ENCODE measurements at regions not wholly inside any gene's neighbourhood (a gene's known extent, or its start where the extent isn't known, plus 50 kb on each side); places are given as distances from the start of the nearest gene placed in this dataset.

- DNase-seq (ENCODE audit: low read depth), result peak; percentile 19
Measured at GRCh38 chr17:70230850-70231640, 61.7 kb downstream of the KCNJ2 start.

- DNase-seq (ENCODE audit: low read depth), result no peak
Measured at GRCh38 chr17:70232466-70232865, 63.1 kb downstream of the KCNJ2 start.

- no peak for DNase-seq (ENCODE audit: low read depth)
Measured at GRCh38 chr17:70235252-70235651, 65.9 kb downstream of the KCNJ2 start.

GRCh38 chr17:70238228-70238627 lies 68.9 kb downstream of the KCNJ2 start:
- no peak for DNase-seq (ENCODE audit: low read depth)

GRCh38 chr17:70238646-70239045 lies 69.3 kb downstream of the KCNJ2 start:
- DNase-seq (ENCODE audit: low read depth), result no peak

- no peak for DNase-seq (ENCODE audit: low read depth)
Measured at GRCh38 chr17:70239391-70239826, 70.1 kb downstream of the KCNJ2 start.

- no peak for DNase-seq (ENCODE audit: low read depth)
Measured at GRCh38 chr17:70241071-70241470, 71.7 kb downstream of the KCNJ2 start.

- peak; percentile 52 for DNase-seq (ENCODE audit: low read depth)
Measured at GRCh38 chr17:70242781-70243437, 73.6 kb downstream of the KCNJ2 start.

GRCh38 chr17:70251706-70252105 lies 82.4 kb downstream of the KCNJ2 start:
- DNase-seq (ENCODE audit: low read depth), result peak; percentile 13

GRCh38 chr17:70254735-70255460 lies 85.6 kb downstream of the KCNJ2 start:
- DNase-seq (ENCODE audit: low read depth), result peak; percentile 57

- no peak for DNase-seq (ENCODE audit: low read depth)
Measured at GRCh38 chr17:70256751-70257150, 87.4 kb downstream of the KCNJ2 start.

GRCh38 chr17:70258465-70258864 lies 89.1 kb downstream of the KCNJ2 start:
- DNase-seq (ENCODE audit: low read depth), result no peak

- DNase-seq (ENCODE audit: low read depth), result no peak
Measured at GRCh38 chr17:70259400-70259799, 90.1 kb downstream of the KCNJ2 start.

- no peak for DNase-seq (ENCODE audit: low read depth)
Measured at GRCh38 chr17:70261170-70261569, 91.8 kb downstream of the KCNJ2 start.

- DNase-seq (ENCODE audit: low read depth), result no peak
Measured at GRCh38 chr17:70265471-70265870, 96.1 kb downstream of the KCNJ2 start.

GRCh38 chr17:70266394-70266793 lies 97.1 kb downstream of the KCNJ2 start:
- no peak for DNase-seq (ENCODE audit: low read depth)

- no peak for DNase-seq (ENCODE audit: low read depth)
Measured at GRCh38 chr17:70268383-70268782, 99.1 kb downstream of the KCNJ2 start.

GRCh38 chr17:70270554-70270953 lies 101.2 kb downstream of the KCNJ2 start:
- no peak for DNase-seq (ENCODE audit: low read depth)

- no peak for DNase-seq (ENCODE audit: low read depth)
Measured at GRCh38 chr17:70271200-70271599, 101.9 kb downstream of the KCNJ2 start.

GRCh38 chr17:70271672-70272071 lies 102.3 kb downstream of the KCNJ2 start:
- no peak for DNase-seq (ENCODE audit: low read depth)

GRCh38 chr17:70274255-70274654 lies 104.9 kb downstream of the KCNJ2 start:
- DNase-seq (ENCODE audit: low read depth), result no peak

- DNase-seq (ENCODE audit: low read depth), result peak; percentile 45
Measured at GRCh38 chr17:70276906-70277305, 107.6 kb downstream of the KCNJ2 start.

Data from iris pigment epithelial cell (primary cell).